IPS DF 4.7 (cell line): ENCODE measurements at regions not wholly inside any gene's neighbourhood (a gene's known extent, or its start where the extent isn't known, plus 50 kb on each side); places are given as distances from the start of the nearest gene placed in this dataset.

Experiments used
- DNase-seq: peaks from one replicate; pipeline ENCODE4 v3.0.0-alpha.2; 2013; ENCODE audit warnings: low spot score; ENCODE audit errors: extremely low read depth

DNA sequence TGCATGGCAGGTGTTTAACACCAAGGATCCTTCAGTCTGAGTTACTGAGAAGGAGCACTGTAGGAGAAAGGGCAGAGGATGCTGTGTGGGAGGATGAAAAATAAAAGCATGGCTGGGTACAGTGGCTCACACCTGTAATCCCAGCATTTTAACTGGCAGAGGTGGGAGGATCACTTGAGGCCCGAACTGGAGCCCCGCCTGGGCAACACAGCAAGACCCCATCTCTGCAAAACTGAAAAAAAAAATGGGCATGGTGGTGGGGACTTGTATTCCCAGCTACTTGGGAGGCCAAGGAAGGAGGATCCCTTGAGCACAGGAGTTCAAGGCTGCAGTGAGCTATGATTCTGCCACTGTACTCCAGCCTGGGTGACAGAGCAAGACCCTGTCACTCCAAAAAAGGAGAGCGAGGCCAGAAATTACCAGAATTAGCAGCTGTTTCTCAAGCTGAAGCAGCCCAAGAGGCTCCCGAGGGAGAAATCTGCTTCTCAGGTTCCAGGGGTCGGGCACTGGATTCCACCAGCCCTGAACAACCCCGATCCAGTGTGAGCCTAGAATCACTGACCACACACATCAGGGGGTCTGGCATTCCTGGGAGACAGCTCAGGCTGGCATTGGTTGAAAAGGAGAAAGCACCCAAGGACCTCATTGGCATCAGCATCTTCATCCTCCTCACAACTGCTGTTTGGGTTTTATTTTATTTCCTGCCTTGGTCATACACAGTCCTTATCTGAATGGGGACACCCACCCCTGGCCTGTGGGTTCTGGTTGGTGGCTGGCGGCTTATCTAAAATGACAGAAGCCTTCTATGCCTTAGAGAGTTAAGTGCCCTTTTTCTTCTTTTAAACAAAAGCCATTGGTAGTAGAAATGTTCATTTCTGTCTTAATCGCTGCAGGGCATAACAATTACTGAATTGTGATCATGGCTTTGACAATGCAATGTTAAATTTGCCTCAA lies 66.3 kb upstream of the TRIM2 start:
- DNase-seq: no peak

DNA sequence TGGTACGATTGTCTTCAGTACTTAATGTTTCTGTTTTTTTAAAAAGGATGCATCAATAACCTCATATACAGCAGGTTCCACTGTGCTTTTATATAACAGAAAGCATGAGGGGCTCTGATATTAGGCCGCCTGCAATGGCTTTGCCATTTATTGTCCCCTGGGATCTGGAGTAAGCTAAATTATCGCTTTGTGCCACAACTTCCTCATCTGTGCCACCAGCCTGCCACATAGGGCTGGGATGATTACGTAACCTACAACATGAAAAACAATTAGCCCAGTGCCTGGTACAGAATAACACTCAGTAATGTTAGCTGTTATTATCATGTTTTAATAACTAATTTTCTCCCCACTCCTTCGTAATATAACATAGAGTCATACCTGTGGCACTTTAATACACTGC lies 65.5 kb upstream of the TRIM2 start:
- no peak for DNase-seq

DNA sequence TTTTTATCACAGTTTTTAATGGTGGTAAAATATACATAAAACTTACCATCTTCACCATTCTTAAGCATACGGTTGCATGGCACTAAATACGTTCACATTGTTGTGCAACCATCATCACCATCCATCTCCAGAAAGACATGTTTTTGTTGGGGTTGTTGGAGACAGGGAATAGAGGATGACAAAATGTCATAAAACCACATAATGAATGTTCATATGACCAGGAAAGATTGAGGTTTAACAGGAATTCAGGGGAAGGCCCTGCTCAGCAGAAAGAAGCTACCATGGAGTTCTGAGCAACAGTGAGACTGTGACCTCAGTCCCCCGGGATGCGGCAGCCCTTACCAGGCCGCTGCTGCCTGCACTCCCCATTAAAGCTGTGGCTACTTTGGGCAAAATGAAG lies 63.9 kb upstream of the TRIM2 start:
- no peak for DNase-seq

DNA sequence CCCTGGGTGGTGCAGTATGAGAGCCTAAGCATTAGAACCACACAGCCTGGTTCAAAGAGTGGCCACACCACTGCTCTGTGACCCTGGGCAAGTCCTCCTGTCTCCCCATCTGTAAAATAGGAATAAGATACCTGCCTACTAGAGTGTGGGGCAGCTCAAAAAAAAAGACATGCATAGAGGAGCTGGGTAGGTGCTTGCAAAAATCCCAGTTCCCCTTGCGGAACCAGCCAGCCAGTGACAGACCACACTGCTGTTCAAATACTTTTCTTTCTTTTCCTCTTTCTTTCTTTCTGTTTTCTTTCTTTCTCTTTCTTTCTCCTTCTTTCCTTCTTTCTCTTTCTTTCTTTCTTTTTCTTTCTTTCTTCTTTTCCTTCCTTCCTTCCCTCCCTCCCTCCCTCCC lies 63.0 kb upstream of the TRIM2 start:
- DNase-seq: no peak

DNA sequence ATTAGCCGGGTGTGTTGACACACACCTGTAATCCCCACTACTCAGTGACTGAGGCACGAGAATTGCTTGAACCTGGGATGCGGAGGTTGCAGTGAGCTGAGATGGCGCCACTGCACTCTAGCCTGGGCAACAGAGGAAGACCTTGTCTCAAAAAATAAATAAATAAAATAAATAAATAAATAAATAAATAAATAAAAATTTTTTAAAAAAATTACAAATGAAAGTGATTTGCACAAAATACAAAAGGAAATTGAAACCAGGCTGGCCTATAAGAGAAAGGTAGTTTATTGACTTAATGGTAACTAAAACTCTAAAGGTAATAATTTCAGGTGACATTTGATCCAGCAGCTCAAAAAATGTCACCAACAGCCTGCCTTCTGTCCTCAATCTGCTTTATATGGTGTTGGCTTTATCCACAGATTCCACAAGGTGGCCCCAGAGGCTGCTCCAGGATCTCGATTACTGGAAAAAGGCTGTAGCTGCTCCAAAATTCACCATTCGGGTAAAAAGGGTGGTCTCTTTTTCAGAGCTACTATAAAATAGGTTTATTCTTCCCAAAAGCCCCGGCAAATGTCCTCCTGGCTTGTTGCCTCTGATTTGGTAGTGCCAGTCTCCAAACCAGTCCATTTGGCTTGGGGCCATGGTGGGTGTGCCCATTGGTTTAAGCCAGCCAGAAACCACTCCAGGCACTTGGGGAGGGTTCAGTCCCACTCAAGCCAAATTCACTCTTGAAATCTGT lies 61.4 kb upstream of the TRIM2 start:
- no peak for DNase-seq

DNA sequence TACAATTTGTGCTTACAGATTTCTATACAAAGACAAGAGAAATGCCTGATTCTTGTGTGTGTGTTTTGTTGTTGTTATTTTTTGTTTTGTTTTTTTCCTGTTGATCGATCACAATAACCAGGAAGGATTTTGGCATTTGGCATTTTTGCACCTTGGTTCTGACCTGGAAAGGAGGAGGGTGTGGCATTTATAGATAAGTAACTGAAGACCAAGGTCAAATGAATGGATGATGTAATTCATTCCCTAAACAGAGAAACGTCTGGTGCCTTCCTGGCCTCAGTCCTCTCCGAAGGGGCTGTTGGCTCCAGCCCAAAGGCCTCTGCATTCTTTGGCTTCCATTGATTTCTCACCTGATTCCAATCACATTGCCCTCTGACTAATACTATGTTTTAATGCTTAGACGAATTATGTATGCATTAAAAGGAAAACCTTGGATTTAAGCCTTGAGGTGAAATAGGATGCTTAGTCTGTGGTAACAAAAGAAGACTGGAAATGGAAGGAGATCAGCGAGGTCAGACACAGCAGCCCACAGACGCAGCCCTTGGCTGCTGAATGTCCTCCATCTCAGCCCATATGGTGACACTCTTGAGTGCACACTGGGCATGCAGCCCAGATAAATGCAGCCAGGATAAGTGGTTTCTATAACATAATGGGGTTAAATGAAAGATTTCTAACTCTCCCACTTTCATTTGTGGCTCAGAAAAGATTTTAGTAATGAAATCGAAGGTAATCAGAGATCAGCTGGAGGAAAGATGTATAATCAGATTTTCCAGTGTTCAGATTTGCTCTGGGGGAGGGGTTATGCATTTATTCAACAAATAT lies 60.5 kb upstream of the TRIM2 start:
- no peak for DNase-seq

DNA sequence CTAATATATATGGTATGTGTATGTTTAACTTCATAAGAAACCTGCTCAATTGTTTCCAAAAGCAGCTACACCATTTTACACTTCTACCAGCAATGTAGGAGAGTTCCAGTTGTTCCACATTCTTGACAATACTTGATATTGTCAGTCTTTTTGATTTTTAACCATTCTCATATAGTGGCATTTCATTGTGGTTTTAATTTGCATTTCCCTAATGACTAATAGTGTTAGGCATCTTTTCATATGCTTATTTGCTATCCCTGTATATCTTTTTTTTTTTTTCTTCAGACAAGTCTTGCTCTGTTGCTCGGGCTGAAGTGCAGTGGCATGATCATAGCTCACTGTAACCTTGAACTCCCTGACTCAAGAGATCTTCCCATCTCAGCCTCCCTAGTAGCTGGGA lies 58.2 kb upstream of the TRIM2 start:
- DNase-seq: no peak

DNA sequence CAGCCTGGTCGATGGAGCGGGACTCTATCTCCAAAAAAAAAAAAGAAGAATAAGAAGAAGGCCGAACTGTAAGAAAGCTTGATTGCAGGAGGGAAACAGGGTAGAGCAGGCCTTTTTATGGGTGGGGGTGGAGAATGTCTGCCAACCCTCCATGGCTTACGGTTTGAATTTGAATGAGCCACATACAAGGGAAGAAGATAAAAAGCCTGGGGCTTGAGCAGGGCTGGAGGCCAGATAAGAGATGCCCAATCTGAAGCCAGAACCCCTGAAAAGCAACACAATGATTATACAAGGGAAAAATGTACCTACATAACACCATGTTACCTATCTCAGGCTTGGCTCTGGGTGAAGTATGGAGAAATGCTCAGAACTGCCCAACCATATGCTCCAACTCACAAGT lies 57.3 kb upstream of the TRIM2 start:
- no peak for DNase-seq

DNA sequence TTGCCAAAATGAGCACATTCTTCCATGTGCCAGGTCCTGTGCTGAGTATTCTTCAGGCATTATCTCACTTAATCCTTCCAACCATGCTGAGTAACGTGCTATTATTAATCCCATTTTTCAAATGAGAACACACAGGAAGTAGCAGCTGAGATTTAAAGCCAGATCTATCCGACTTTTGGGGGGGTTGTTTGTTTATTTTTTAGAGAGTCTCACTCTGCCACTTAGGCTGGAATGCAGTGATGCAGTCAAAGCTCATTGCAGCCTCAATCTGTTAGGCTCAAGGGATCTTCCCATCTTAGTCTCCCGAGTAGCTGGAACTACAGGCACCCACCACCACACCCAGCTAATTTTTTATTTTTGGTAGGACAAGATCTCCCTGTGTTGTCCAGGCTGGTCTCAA lies 55.5 kb upstream of the TRIM2 start:
- no peak for DNase-seq

DNA sequence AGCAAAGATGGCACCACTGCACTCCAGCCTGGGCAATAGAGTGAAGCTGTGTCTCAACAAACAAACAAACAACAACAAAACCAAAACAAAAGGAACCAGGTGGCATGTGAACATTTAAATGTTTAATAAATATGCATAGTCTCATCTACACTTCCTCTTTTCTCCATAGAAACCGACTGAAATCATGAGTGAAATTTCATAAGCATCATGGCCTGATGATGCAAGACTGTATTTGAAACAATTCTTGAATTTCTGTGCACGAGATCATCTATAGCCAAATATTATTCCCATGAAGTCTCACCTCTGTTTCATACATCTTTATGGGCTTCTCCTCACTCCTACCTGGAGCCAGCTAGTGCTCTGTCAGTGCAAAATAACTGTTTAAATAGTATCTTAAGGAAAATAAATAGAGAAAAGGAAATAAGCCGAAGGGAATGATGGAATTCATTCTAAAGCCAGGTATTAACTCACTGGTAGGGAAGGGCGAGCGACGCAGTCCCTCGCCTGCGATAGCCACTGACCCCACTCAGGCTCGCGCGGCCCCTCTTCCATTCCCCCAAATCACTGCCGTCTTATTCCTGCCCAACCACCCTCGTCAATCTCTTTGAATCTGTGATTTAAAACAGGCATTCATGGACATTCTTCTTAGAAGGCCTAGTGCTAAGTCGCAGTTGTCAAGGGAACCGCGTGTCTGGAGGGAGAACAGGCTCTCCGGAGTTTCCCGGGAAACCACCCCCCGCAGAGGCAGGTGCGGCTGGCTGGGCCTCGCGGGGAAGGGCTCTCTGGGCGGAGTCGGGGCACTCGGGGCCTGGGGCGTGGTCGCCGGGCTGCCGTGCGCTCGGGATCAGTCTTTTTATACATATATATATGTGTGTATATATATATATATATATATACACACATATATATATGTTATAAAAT lies 52.4 kb upstream of the TRIM2 start:
- DNase-seq: no peak

DNA sequence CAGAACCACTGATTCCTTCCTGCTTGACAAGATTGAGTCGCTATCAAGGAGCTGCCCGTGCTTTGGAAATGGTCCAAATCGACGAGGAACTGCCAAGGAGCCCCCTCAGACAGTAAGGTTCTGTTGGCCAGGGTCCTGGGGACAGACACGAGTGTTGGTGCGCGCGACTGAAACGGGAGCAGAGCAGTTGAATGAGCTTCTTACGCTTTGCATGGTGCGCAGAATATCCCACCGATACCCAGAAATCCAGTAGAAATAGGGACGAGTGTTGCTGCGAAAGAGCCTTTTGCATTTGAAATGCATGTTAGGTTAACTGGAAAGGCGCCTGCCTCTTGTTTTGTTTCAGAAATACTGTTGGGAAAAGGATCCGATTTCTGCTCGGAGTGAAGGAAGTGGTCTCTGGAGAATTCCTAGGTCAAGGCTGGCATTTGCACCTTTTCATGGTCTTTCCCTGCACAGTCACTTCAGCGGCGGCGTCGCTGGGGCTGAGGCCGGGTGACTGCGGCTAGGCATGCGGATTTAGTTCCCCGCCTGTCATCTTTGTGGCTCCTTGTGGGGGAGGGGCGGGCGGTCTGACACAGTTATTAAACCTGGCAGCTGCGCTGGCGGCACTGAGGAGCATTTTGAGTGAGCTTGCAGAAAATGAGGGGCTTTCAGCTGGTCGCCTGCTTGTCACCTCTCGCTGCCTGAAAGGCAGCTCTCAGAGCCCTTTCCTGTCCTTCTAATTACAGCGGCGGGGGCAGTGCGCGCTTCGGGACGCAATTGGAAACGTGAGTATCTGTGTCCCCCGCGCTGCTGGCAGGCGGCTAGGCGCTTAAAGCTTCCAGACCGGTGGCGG lies 51.5 kb upstream of the TRIM2 start:
- DNase-seq: no peak

DNA sequence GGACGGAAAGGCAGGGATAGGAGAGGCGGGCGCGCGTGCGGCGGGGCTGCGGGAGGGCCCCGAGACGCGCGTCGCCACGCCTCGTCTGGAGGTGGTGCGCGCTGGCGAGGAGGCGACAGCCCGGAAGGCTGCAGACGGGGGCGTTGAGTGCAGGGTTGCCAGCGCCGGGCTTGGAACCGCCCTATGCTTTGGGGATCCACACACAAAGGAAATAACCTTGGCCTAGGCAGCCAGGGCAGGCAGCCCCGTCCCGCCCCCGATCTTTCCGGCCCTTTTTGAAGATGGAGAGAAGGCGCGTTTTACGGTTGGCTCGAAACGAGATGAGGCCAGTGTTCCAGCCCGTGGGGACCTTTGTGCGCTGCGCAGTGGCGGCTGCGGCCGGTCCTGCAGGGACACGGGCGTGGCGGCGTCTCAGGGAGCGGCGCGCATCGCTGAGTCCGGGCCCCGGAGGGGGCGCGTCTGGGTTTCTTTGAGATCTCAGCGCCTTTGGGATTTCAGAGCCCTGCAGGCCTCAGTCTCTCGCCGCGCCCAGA lies 50.8 kb upstream of the TRIM2 start:
- DNase-seq: no peak

DNA sequence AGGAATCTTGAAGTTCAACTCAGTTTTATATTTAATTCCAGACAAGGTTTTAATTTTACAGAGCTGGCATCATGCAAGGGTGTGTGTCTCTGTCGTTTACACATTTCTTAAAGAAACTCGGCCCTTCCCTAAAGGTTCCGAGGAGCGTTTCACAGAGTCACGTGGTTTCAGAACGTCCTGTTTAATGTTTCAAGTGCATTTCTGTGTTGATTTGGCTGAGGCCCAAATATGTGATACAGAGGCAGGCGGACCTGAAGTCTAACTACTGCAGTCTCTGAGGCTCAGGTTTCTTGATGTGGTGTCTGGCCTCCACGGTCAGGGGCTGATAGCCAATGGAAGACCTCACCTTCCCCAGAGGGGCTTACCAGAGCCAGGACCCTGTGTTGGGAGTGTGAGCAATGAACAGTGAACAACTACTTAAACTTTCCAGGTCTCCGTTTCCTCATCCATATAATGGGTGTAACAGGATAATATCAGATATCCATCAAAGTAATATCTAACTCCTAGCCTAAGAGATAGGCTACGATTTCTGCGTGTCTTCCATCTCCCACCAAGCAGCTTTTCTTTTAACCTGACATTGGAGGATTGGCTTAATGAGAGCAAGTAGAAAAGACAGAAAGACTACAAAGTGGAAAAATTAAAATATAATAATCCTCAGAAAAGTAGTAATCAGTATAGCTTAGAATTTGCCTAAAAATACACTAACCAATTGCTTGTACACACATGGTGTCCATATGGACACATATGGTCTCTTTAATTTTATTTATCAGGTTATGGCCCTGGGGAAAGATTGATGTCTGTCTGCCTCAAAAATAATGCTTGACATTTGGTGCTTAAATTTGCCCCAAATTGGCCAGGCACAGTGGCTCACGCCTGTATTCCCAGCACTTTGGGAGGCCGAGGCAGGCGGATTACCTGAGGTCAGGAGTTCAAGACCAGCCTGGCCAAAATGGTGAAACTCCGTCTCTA lies 50.0 kb upstream of the TRIM2 start:
- no peak for DNase-seq
